SK-N-MC (cell line): ENCODE measurements at regions not wholly inside any gene's neighbourhood (a gene's known extent, or its start where the extent isn't known, plus 50 kb on each side); places are given as distances from the start of the nearest gene placed in this dataset.

Source experiments
- EZH2 ChIP-seq: fragments of 200-600 bp; sonication (generic); IDR thresholded peaks from one replicate; pipeline ENCODE4 v1.6.1; 2017; ENCODE audit warnings: antibody characterized with exemption
- POLR2AphosphoS5 ChIP-seq: IDR thresholded peaks from 2 replicates; pipeline ENCODE4 v1.6.1; 2012; ENCODE audit warnings: mild to moderate bottlenecking, low read depth, low read length, borderline replicate concordance

DNA sequence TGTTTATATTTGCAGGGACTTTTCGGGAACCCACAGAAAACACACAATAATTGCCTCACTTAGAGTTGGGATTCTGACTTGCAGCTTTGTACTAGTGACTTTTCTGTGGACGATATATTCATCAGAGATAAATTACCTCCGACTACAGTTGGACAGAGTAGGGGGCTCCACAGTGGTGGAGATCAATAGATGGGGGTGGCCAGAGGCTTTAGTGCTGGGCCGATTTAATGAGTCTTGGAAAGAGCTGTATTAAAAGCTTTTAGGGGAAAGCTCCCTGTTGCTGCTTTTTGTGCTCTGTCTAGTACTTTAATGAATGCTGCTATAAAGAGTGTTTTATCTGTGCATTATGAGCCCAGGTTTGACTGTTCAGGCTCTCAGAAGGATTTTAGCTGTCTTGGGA, 359.2 kb upstream of the DPYD start:
- TF ChIP-seq EZH2 (no peak), POLR2AphosphoS5 (no peak)
